ENCODE measurements at regions not wholly inside any gene's neighbourhood (a gene's known extent, or its start where the extent isn't known, plus 50 kb on each side); places are given as distances from the start of the nearest gene placed in this dataset.

DNA sequence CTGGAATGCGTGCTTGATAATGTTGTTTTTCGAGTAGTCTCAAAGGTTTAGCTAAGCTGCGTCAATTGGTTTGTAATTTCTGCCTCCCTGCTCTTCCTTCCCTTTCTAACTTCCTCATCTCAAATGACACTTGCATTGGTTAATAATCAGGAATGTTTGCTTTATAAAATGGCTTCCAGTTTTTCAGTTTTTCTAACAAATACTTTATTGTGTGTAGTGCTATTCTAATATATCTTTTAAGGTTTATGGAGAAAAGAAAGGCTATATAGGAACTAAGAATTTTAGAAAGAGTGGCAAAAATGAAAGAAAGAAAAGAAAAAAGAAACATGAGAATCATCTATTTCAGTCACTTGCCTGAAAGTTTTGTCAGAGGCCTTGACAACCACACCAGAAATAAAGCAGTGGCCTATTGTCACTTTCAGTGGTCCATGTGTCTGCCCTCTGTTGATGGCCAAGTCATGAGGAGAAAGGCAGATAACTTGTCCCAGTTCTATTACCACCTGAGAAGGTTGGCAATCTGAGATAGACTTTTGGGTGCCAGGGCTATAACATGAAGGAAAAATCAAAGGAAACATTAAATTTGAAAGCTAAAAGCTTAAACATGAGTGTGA is 221.9 kb upstream of the KITLG start:
- no peak for DNase-seq

GRCh38 chr12:88801227-88802095 is 221.2 kb upstream of the KITLG start:
- no peak for DNase-seq

DNA sequence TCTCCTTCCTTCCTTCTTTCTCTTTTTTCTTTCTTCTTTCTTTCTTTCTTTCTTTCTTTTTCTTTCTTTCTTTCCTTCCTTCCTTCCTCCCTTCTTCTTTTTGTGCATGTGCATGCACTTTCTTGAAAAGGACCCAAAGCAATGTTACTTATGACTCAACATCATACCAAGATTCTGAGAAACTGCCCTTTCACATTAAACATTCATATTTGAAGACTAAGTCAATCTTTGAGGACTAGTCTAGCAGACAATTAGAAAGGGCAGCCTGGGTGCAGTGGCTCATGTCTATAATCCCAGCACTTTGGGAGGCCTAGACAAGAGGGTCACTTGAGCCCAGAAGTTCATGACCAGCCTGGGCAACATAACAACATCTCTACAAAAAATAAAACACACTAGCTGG is 212.8 kb upstream of the KITLG start:
- peak; percentile 40 for DNase-seq

GRCh38 chr12:88790231-88790630 is 210.0 kb upstream of the KITLG start:
- DNase-seq, result no peak

DNA sequence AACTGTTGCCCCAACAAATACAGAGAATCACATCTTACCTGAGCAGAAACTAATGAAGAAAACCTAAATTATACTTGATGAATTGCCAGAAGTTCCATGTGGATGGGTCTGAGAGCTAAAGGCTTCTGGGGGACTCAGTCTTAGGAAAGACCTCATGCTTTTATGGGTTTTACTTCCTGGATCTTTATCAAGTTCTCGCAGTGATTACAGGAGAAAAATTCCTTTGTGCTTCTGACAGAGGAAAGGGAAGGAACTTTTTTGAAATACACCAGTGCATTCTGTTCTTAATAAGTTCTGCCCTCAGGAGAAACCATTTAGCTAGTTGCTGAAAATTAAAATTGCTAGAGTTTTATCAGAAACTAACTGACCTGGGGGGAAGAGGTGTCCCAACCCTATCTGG is 203.9 kb upstream of the KITLG start:
- peak; percentile 13 for DNase-seq

GRCh38 chr12:88782351-88782750 is 202.1 kb upstream of the KITLG start:
- peak; percentile 38 for DNase-seq

- DNase-seq, result peak; percentile 63
Measured at GRCh38 chr12:88781909-88782308, 201.6 kb upstream of the KITLG start.

- DNase-seq, result no peak
Measured at GRCh38 chr12:88778064-88778463, 197.8 kb upstream of the KITLG start.

- DNase-seq, result no peak
Measured at GRCh38 chr12:88775742-88776151, 195.5 kb upstream of the KITLG start.

DNA sequence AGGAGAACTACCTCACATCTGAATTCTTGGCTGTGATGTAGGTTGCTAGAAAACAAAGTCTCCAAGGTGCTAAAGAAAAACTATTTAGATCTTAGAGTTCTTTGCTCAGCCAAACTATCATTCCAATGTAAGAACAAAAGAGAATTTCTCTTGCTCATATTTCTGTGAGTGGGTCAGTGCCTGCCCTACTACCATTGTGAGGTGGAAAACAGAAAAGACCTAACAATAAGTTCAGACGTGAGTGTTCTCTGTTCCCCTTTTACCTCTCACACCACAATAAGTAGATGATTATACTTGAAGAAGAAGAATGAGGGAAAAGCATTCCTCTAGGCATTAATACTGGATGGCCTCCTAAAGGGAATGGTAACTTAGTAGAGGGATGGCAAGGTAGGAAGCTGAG is 187.4 kb upstream of the KITLG start:
- no peak for DNase-seq

- DNase-seq, result peak; percentile 51
Measured at GRCh38 chr12:88764781-88765480, 184.7 kb upstream of the KITLG start.

DNA sequence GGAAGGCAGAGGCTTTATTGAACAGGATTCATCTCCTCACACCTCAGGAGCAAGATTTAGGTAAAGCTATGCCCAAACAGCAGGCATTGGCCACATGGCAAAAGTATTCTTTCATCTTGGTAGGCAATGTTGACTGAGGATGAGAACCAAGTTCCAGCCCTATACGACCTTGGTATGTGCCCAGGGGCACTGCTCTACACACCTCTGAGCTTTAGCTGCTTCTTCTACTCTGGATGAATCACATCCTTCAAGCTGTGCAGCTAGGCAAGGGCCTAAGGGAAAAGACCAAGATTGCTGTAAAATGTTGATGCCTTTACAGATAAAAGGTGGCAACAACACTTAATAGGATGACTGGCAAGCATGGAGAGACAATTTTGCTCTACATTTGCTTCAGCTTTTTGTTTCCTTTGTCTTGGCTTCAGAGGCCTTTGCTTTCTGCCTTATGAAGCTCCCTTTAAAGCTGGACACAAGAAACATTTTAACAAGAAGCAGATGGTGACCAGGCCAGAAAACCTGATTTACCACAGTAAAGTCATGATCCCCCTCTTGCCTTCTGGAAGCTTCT is 183.3 kb upstream of the KITLG start:
- peak; percentile 17 for DNase-seq

DNA sequence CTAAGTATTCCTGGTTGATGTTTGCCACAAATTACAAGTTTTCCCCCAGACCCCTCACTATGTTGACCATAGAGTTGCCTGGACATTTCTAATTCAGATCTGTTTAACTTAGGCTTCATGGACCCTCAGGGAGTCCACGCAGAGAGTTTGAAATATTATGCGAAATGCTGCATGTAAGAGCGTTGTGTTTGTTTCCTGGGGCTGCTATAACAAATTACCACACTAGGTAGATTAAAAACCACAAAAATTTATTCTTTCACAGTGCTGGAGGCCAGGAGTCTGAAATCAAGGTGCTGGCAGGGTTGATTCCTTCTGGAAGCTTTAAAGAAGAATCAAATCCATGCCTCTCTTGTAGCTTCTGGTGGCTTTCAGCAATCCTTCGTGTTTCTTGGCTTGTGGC is 177.9 kb upstream of the KITLG start:
- DNase-seq, result no peak

GRCh38 chr12:88756917-88757316 is 176.6 kb upstream of the KITLG start:
- no peak for DNase-seq

GRCh38 chr12:88756153-88756552 is 175.9 kb upstream of the KITLG start:
- no peak for DNase-seq

DNA sequence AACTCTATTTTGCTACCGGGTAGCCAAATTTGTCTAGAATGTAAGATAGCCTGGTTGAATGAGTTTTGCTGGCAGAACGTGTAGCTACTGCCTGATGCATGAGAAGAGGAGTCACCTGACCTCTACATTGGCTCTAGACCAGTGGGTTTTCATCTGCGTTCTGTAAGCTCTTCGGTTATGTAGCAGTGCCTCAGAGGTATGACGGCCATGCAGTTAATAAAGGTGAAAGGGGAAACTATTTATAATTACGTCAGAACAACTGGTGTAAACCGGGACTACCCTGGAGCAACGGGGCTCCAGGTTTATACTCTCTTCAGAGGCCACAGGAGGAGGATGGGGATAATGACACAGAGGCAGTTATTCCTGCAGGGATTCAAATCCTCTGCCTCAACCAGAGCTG is 173.4 kb upstream of the KITLG start:
- no peak for DNase-seq

DNA sequence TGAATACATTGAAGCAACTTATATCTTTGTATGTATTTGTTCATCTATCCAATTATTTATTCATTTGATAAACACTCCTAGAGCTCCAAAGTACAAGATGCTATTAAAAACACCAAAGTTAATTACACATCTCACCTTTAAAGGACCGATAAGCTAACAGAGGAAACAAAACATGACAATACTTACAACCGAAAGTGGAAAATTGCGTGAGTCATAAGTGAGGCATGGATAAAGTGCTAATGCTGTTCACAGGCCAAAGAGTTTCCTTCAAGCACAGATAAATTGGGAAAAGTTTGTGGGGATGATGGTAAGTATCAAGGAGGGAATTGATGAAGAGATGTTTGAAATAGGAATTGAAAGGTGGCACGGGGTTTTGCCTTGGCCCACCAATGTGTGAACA is 172.8 kb upstream of the KITLG start:
- peak; percentile 6 for DNase-seq

DNA sequence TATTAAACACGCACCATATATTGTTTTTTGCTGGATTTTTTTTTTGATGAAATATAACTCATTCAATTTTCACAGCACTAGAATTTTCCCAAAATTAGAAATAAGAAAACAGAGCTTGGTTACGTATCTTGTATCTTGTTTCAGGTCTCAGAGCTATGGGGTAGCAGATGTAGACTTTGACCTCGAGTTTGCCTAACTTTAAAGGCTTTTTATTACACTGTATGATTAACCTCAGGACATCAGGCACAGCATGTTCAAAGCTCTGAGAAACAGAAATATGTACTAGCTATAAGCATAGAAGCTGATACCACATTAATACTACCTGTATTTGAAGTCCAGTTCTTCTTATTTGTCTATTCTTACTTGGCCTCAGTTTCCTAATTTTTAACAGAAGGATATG is 171.9 kb upstream of the KITLG start:
- DNase-seq, result no peak

- DNase-seq, result no peak
Measured at GRCh38 chr12:88750867-88751543, 170.7 kb upstream of the KITLG start.

- DNase-seq, result no peak
Measured at GRCh38 chr12:88746386-88746785, 166.1 kb upstream of the KITLG start.

DNA sequence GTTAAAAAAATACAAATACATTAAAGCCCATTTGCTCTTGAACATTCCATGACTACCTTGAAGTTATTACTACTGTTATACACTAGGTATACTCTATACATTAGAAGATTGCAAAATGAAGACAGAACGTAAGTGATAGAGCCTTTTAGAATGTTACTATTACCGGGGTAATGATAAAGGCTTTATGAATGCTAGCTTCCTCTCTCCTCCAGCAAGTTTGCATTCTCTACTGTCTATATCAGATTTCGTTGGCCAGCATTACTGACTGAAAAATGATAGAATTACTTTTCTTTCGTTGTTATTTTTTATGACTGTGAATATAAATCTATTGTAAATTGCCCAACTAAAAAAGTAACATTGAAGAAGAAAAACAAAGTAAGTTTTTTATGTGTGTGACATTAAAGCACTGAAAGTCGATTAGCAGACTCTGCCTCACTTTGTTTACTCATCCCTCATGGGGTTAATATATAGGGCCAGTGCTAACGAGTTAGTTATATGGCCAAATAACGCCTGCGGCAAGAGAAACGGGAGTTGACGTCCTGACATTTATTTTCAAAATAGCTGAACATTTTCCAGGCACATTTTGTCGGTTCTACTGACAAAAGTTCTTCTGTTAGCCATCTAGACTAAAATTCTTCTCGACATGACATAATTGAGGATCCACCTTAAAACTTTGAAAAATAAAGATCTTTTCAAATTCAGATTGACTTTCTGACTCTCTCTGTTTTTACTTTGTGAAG is 163.8 kb upstream of the KITLG start:
- no peak for DNase-seq

DNA sequence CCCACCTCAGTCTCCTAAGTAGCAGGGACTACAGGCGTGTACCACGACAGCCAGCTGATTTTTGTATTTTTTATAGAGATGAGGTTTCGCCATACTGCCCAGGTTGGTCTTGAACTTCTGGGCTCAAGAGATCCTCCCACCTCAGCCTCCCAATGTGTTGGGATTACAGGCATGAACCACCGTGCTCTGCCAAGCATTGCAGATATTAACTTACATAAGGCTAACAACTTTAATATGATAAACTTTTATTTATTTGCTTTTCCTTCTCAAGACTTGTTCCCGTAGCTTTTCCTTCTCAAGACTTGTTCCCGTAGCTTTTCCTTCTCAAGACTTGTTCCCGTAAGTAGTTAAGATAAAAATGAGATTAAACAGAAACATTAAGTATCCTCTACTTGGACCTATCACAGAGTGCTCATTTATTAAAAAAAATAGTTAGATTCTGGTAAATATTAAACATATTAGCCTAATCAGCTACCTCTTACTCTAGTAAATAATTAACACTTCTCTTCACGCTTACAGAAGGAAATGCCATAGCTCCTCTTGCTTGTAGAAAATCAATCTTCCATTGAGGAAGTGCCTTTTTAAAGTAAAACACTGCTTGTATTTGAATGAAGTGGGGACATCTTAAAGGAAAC is 157.7 kb upstream of the KITLG start:
- DNase-seq, result no peak
